Choroid plexus epithelial cell (primary cell): ENCODE measurements at regions not wholly inside any gene's neighbourhood (a gene's known extent, or its start where the extent isn't known, plus 50 kb on each side); places are given as distances from the start of the nearest gene placed in this dataset.

Source experiments
- DNase-seq: peaks from one replicate; pipeline ENCODE4 v3.0.0-alpha.2; 2010; ENCODE audit warnings: low read depth
- H3K4me3 ChIP-seq: 2 replicates; pipeline ENCODE4 v1.5.1; 2011; ENCODE audit warnings: low read depth, mild to moderate bottlenecking, control low read depth, low read length, moderate library complexity
- TF ChIP-seq, protein P1 (sequence below): conservative IDR thresholded peaks from 2 replicates; pipeline ENCODE4 v1.5.1; 2011; ENCODE audit warnings: low read depth, mild to moderate bottlenecking, control low read depth, inconsistent platforms, low read length, moderate library complexity

DNA sequence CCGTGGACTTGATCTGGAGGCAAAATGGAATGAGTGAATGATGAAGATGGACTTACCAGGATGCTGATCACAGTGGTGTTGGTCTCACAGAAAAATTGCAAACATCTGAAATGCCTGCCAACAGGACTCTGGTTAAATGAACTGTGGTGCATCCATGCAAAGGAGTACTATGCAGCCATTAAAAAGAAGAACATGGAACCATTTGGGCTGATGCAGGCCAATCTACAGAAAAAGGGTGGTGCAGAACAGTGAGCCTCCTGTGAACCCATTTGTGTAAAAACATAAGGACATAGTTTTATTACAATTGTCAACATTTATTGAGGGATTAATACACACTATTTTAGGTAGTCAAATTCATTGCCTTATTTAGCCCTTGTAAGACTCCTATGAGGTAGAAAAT lies 111.9 kb downstream of the MN1 start:
- TF ChIP-seq, protein P1, sequence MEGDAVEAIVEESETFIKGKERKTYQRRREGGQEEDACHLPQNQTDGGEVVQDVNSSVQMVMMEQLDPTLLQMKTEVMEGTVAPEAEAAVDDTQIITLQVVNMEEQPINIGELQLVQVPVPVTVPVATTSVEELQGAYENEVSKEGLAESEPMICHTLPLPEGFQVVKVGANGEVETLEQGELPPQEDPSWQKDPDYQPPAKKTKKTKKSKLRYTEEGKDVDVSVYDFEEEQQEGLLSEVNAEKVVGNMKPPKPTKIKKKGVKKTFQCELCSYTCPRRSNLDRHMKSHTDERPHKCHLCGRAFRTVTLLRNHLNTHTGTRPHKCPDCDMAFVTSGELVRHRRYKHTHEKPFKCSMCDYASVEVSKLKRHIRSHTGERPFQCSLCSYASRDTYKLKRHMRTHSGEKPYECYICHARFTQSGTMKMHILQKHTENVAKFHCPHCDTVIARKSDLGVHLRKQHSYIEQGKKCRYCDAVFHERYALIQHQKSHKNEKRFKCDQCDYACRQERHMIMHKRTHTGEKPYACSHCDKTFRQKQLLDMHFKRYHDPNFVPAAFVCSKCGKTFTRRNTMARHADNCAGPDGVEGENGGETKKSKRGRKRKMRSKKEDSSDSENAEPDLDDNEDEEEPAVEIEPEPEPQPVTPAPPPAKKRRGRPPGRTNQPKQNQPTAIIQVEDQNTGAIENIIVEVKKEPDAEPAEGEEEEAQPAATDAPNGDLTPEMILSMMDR: no peak
- DNase-seq: no peak
- no peak overlapping the region for H3K4me3 ChIP-seq

DNA sequence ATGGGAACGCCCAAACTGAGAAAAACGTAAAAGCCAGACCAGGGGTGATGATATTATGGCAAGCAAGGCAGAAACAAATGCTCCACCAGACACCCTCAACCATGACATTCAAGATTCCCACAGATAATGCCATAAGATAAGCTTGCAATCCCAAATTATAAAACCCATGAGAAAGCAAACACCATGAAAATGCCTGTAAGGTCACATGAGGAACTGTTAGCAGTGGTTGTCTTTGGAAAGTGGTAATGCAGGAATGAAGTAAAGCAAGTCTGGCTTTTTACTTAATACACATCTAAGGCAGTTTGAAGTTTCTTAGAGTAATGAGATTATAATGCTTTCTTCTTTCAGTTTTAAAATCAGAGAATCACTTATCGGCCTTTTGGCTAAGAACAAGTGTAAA lies 111.0 kb downstream of the MN1 start:
- TF ChIP-seq, protein P1: no peak
- DNase-seq: no peak
- H3K4me3 ChIP-seq: no peak overlapping the region

DNA sequence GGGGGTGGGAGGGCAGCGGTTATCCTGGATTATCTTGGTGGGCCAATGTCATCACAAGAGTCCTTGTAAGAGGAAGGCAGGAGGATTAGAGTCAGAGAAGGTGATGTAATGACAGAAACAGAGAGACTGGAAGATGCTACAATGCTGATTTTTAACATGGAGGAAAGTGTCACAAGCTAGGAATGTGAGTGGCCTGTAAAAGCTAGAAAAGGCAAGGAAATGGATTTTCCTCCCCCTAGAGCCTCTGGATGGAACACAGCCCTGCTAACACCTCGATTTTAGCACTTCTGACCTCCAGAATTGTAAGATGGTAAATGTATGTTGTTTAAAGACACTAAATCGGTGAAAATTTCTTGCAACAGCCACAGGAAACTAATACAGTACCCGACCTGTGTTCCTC lies 109.3 kb downstream of the MN1 start:
- peak; percentile 24 for DNase-seq

DNA sequence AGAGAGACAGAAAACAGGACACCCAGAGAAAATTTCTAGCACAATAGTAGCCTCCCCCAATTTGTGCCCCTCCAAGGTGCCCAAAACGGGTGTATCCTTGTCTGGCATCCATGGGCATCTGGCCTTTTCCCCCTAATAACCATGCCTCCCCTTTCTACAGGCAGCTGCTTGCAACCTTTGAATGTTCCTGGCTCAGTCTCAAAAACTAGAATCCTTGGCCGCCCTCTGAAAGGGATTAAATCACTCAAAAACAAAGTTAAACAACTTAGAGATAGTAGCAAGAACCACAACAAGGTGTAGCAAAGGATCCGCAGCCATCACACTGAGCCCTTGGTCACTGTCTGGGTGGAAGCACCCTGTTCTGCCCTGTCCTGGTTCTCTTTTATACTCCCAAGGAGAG lies 105.6 kb downstream of the MN1 start:
- H3K4me3 ChIP-seq: no peak overlapping the region
- DNase-seq: no peak
- TF ChIP-seq, protein P1: no peak

More for the DNA sequence above, 109.3 kb downstream of the MN1 start:
- H3K4me3 ChIP-seq: no peak overlapping the region
- TF ChIP-seq, protein P1: peak; percentile 37

DNA sequence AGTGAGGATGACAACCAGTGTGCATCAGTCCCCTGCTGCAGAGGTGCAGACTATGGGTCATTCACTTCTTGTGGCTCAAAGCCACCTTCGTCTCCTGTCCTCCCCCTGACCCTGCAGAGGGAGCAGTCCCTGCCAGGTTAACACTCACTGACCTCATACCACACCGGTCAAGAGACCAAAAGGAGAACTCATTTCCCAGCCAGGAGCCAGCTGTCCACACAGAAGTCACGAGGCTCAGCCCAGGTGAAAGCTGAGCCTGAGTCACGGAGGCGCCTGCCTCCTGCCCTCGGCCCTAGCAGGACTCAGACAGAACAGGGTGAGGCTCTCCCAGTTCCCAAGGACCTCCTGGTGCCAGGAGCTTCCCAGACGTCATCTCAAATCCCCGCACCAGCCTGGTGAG lies 103.7 kb downstream of the MN1 start:
- H3K4me3 ChIP-seq: no peak overlapping the region
- TF ChIP-seq, protein P1: no peak
- no peak for DNase-seq
